IMR-90 (cell line): ENCODE measurements at regions not wholly inside any gene's neighbourhood (a gene's known extent, or its start where the extent isn't known, plus 50 kb on each side); places are given as distances from the start of the nearest gene placed in this dataset.

Source experiments
- ATAC-seq: fragments of 200-7000 bp; cut with Tn5 transposase; 2 replicates; pipeline ENCODE4 v1.9.1; 2020; ENCODE audit warnings: low read depth, mild to moderate bottlenecking, moderate library complexity
- BruUV-seq: library from RNA; stranded (reverse); fragments of 400-500 nt; replicated peaks from 2 replicates; lab custom pipeline; 2021; lab: Mats Ljungman, UMichigan
- CTCF ChIA-PET: fragments of 300-600 bp; formaldehyde crosslinking; extraction: SDS; loops from one replicate; lab custom pipeline; 2021; ENCODE audit warnings: antibody characterized with exemption; lab: Yijun Ruan, JAX
- POLR2A ChIA-PET: fragments of 300-600 bp; sonication (Branson Sonifier 250); formaldehyde crosslinking; loops from one replicate; lab custom pipeline; 2022; ENCODE audit warnings: antibody characterized with exemption; ENCODE audit not compliant: unreplicated experiment; lab: Charles Lee
- DNase-seq: peaks from one replicate; pipeline ENCODE4 v3.0.0; 2013
- H2AFZ ChIP-seq: replicated peaks from 2 replicates; pipeline ENCODE3; 2013; ENCODE audit warnings: low read length, mild to moderate bottlenecking; ENCODE audit not compliant: poor library complexity
- H2AK5ac ChIP-seq: 2 replicates; pipeline ENCODE4 v1.6.1; 2013; ENCODE audit warnings: low read depth, low read length, inconsistent platforms
- H2AK9ac ChIP-seq: replicated peaks from 2 replicates; pipeline ENCODE3; 2013; ENCODE audit warnings: mild to moderate bottlenecking, low read depth, low read length, moderate library complexity; ENCODE audit not compliant: poor library complexity
- H2BK120ac ChIP-seq: 2 replicates; pipeline ENCODE4 v1.6.1; 2013; ENCODE audit warnings: low read depth, low read length, inconsistent platforms
- H2BK15ac ChIP-seq: 3 replicates; pipeline ENCODE4 v1.6.1; 2013; ENCODE audit warnings: low read depth, low read length, inconsistent platforms
- H2BK20ac ChIP-seq: 2 replicates; pipeline ENCODE4 v1.6.1; 2013; ENCODE audit warnings: low read depth, mild to moderate bottlenecking, inconsistent platforms, low read length, moderate library complexity
- H2BK5ac ChIP-seq: 2 replicates; pipeline ENCODE4 v1.6.1; 2013; ENCODE audit warnings: mild to moderate bottlenecking, low read depth, low read length, inconsistent platforms; ENCODE audit not compliant: poor library complexity, severe bottlenecking
- H3K14ac ChIP-seq: replicated peaks from 2 replicates; pipeline ENCODE4 v1.6.1; 2013; ENCODE audit warnings: low read depth, low read length, inconsistent platforms
- H3K18ac ChIP-seq: 2 replicates; pipeline ENCODE4 v1.6.1; 2013; ENCODE audit warnings: low read depth, low read length, control low read depth
- H3K23ac ChIP-seq: 2 replicates; pipeline ENCODE4 v1.6.1; 2013; ENCODE audit warnings: low read depth, low read length, inconsistent platforms
- H3K27ac ChIP-seq: 2 replicates; pipeline ENCODE4 v1.5.1; 2013; ENCODE audit warnings: mild to moderate bottlenecking, control low read depth, low read length; ENCODE audit not compliant: insufficient read depth
- H3K27me3 ChIP-seq: 2 replicates; pipeline ENCODE4 v1.6.1; 2013; ENCODE audit warnings: low read length; ENCODE audit not compliant: control insufficient read depth, insufficient read depth
- H3K36me3 ChIP-seq: 2 replicates; pipeline ENCODE4 v1.6.1; 2013; ENCODE audit warnings: low read length, mixed read lengths; ENCODE audit not compliant: control insufficient read depth, insufficient read depth
- H3K4ac ChIP-seq: 2 replicates; pipeline ENCODE4 v1.6.1; 2013; ENCODE audit warnings: low read depth, low read length, inconsistent platforms
- H3K4me1 ChIP-seq: 2 replicates; pipeline ENCODE4 v1.6.1; 2013; ENCODE audit warnings: low read length, mixed read lengths; ENCODE audit not compliant: control insufficient read depth, insufficient read depth
- H3K4me2 ChIP-seq: 2 replicates; pipeline ENCODE4 v1.6.1; 2013; ENCODE audit warnings: low read depth, mild to moderate bottlenecking, control low read depth, low read length, moderate library complexity
- H3K4me3 ChIP-seq: 2 replicates; pipeline ENCODE4 v1.5.1; 2013; ENCODE audit warnings: low read depth, mild to moderate bottlenecking, control low read depth, low read length, moderate library complexity; ENCODE audit not compliant: insufficient read depth
- H3K56ac ChIP-seq: 2 replicates; pipeline ENCODE4 v1.6.1; 2013; ENCODE audit warnings: low read length, inconsistent platforms; ENCODE audit not compliant: insufficient read depth; ENCODE audit errors: extremely low read depth
- H3K79me1 ChIP-seq, 2 experiments: 2 replicates each; pipeline ENCODE4 v1.6.1; 2013; ENCODE audit warnings: low read length in 2 of 2, inconsistent platforms in 1 of 2, low read depth in 1 of 2
- H3K9ac ChIP-seq: 2 replicates; pipeline ENCODE4 v1.6.1; 2013; ENCODE audit warnings: low read depth, low read length, control low read depth
- H3K9me1 ChIP-seq: 2 replicates; pipeline ENCODE4 v1.6.1; 2013; ENCODE audit warnings: low read length, inconsistent platforms; ENCODE audit not compliant: insufficient read depth
- H3K9me3 ChIP-seq: 2 replicates; pipeline ENCODE4 v1.6.1; 2013; ENCODE audit warnings: low read length; ENCODE audit not compliant: control insufficient read depth, insufficient read depth
- H4K20me1 ChIP-seq: 2 replicates; pipeline ENCODE4 v1.6.1; 2013; ENCODE audit warnings: low read length, inconsistent platforms; ENCODE audit not compliant: insufficient read depth
- H4K5ac ChIP-seq: 2 replicates; pipeline ENCODE4 v1.6.1; 2013; ENCODE audit warnings: mild to moderate bottlenecking, low read depth, low read length, control low read depth
- H4K8ac ChIP-seq, 2 experiments: 2 replicates each; pipeline ENCODE4 v1.6.1; 2013; ENCODE audit warnings: low read depth in 2 of 2, low read length in 2 of 2, control low read depth in 1 of 2, inconsistent platforms in 1 of 2
- H4K91ac ChIP-seq: 2 replicates; pipeline ENCODE4 v1.6.1; 2013; ENCODE audit warnings: low read depth, low read length, inconsistent platforms; ENCODE audit not compliant: insufficient read depth
- BHLHE40 ChIP-seq: fragments of 150-350 bp; IDR thresholded peaks from 2 replicates; pipeline ENCODE4 v1.6.1; 2016; ENCODE audit warnings: mild to moderate bottlenecking, low read depth, low read length
- CHD1 ChIP-seq: IDR thresholded peaks from 2 replicates; pipeline ENCODE4 v1.6.1; 2012; ENCODE audit warnings: low read depth, low read length, improper control_type of control experiment
- FOS ChIP-seq: fragments of 150-350 bp; IDR thresholded peaks from 2 replicates; pipeline ENCODE4 v1.6.1; 2016; ENCODE audit warnings: low read depth, low read length
- MAZ ChIP-seq: IDR thresholded peaks from 2 replicates; pipeline ENCODE4 v1.6.1; 2012; ENCODE audit warnings: low read depth, mild to moderate bottlenecking, low read length, improper control_type of control experiment, moderate library complexity, borderline replicate concordance
- MXI1 ChIP-seq: IDR thresholded peaks from 2 replicates; pipeline ENCODE4 v1.6.1; 2012; ENCODE audit warnings: low read depth, mild to moderate bottlenecking, low read length, moderate library complexity, borderline replicate concordance
- RCOR1 ChIP-seq: IDR thresholded peaks from 2 replicates; pipeline ENCODE4 v1.6.1; 2012; ENCODE audit warnings: mild to moderate bottlenecking, low read length, improper control_type of control experiment; ENCODE audit not compliant: insufficient replicate concordance
- RFX5 ChIP-seq: IDR thresholded peaks from 2 replicates; pipeline ENCODE4 v1.8.0; 2012; ENCODE audit warnings: low read depth, mild to moderate bottlenecking, low read length, moderate library complexity
- SMC3 ChIP-seq: fragments of 150-350 bp; IDR thresholded peaks from 2 replicates; pipeline ENCODE4 v1.6.1; 2016; ENCODE audit warnings: low read depth, mild to moderate bottlenecking, antibody characterized with exemption, low read length, moderate library complexity
- USF2 ChIP-seq: fragments of 150-350 bp; IDR thresholded peaks from 2 replicates; pipeline ENCODE4 v1.6.1; 2017; ENCODE audit warnings: mild to moderate bottlenecking, antibody characterized with exemption, low read length, low read depth
- WGBS, 2 experiments: methylation state at CpG; one replicate each; pipeline versions ENCODE4 v1.1.5 to v1.1.7; 2013; ENCODE audit warnings: missing lambda C conversion rate in 2 of 2; ENCODE audit not compliant: insufficient read length in 1 of 2; ENCODE audit errors: extremely low coverage in 2 of 2; 5-methylcytosine and 5-hydroxymethylcytosine counted together
- dilution Hi-C: fragments of 300-500 bp; cut with HindIII; formaldehyde crosslinking; loops from one replicate; pipeline ENCODE4 v1.14.3; 2018; ENCODE audit warnings: low sequenced_read_pairs; ENCODE audit not compliant: unreplicated experiment
- in situ Hi-C: fragments of 300-500 bp; cut with MboI; formaldehyde crosslinking; loops from 3 replicates; pipeline ENCODE4 v1.14.3; 2019; ENCODE audit warnings: low sequenced_read_pairs, inconsistent platforms, mixed read lengths
- intact Hi-C: fragments of 100-400 bp; cut with micrococcal nuclease; formaldehyde crosslinking; loops from 2 replicates; pipeline ENCODE4 v1.10.0; 2022
- TF ChIP-seq, protein P1 (sequence below): conservative IDR thresholded peaks from 2 replicates; pipeline ENCODE4 v1.5.1; 2012; ENCODE audit warnings: mild to moderate bottlenecking, low read depth, low read length, improper control_type of control experiment

DNA sequence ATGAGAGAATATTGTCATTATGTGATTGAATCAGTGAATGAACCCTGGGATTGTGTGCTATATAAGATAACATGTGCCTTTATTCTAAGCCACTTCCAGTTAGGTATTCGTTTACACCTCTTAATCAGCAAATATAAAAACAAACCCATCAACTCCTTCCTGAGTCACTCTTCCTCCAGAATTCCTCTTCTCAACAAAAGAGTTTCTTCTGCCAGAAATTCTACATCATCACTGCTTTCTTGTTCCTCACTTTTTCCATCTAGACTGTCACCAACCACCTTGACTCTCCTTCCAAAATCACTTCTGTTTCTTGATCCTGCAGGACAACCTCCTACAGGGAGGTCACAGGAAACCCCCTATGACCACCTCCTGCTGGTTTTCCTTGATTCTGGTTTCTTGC is 261.4 kb downstream of the CYP26B1 start:
- Histone ChIP-seq H3K27ac (no peak overlapping the region), H3K9me1 (peaks cover 5% of the 10 kb centered on the region), H3K4me1 (peaks cover 22% of the 10 kb centered on the region), H3K4me3 (no peak overlapping the region), H3K9ac (no peak overlapping the region), H3K23ac (no peak overlapping the region), H3K4ac (no peak overlapping the region), H2AK5ac (no peak overlapping the region), H2BK120ac (no peak overlapping the region), H4K8ac (no peak overlapping the region), H3K27me3 (peaks cover 6% of the 10 kb centered on the region), H3K56ac (no peak overlapping the region), H3K9me3 (peaks cover 9% of the 10 kb centered on the region), H3K14ac (no peak overlapping the region), H2BK5ac (no peak overlapping the region), H3K79me1 (no peaks in the 10 kb centered on the region), H3K4me2 (no peak overlapping the region), H2BK15ac (no peak overlapping the region), H4K91ac (no peak overlapping the region), H3K18ac (no peak overlapping the region), H4K5ac (no peak overlapping the region), H2BK20ac (no peak overlapping the region), H2AK9ac (no peak overlapping the region), H4K20me1 (no peaks in the 10 kb centered on the region), H3K36me3 (no peaks in the 10 kb centered on the region), H2AFZ (no peak overlapping the region)
- in situ Hi-C loops, result no loop called here
- 38% methylated on average over 1 of the region's 1 CpG; no CpG with 5 or more reads in 1 of the 2 experiments for whole genome bisulfite sequencing, 2 experiments
- ChIA-PET POLR2A (no interaction called here), CTCF (no interaction called here)
- dilution Hi-C loops, result no loop called here
- no peak for TF ChIP-seq RFX5
- TF ChIP-seq MAZ, result no peak
- no peak for TF ChIP-seq MXI1
- TF ChIP-seq BHLHE40, result no peak
- TF ChIP-seq SMC3, result no peak
- TF ChIP-seq CHD1, result no peak
- TF ChIP-seq, protein P1, sequence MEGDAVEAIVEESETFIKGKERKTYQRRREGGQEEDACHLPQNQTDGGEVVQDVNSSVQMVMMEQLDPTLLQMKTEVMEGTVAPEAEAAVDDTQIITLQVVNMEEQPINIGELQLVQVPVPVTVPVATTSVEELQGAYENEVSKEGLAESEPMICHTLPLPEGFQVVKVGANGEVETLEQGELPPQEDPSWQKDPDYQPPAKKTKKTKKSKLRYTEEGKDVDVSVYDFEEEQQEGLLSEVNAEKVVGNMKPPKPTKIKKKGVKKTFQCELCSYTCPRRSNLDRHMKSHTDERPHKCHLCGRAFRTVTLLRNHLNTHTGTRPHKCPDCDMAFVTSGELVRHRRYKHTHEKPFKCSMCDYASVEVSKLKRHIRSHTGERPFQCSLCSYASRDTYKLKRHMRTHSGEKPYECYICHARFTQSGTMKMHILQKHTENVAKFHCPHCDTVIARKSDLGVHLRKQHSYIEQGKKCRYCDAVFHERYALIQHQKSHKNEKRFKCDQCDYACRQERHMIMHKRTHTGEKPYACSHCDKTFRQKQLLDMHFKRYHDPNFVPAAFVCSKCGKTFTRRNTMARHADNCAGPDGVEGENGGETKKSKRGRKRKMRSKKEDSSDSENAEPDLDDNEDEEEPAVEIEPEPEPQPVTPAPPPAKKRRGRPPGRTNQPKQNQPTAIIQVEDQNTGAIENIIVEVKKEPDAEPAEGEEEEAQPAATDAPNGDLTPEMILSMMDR, result no peak
- no peak for TF ChIP-seq USF2
- no peak for TF ChIP-seq RCOR1
- no peak for TF ChIP-seq FOS
- ATAC-seq (no peak), DNase-seq (no peak)
- intact Hi-C loops, result no loop called here
- no TSS peak for BruUV-seq
